Activated CD4-positive, alpha-beta T cell treated with anti-CD3 and anti-CD28 coated beads, Interleukin-2, amount 50 U/mL, for 24 hours (primary cell): ENCODE measurements at regions not wholly inside any gene's neighbourhood (a gene's known extent, or its start where the extent isn't known, plus 50 kb on each side); places are given as distances from the start of the nearest gene placed in this dataset.

Experiments
- DNase-seq, 2 donors: peaks; one replicate each; pipeline ENCODE4 v3.0.0-alpha.2; 2020; ENCODE audit warnings: low read depth in 1 of 2, low spot score in 1 of 2

DNA sequence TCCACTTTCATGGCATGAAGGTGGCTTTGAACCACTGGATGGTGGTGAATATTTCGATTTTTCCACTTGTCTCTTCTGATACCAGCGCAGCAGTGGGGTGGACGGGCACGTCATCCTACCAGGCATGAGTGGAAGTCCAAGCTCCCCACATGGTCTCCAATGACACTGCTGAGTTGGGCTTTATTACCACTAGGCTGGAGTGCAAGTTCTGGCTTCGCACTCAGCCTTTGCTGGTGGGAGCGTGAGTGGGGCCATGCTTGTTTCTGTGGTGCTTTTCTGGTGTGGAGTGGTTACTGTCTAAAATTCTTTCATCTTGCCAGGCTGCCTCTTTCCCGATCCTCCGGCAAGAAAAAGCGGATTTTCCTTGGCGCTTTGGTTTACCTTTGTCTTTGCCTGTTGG lies 70.1 kb upstream of the SDK1 start:
- no peak for DNase-seq

DNA sequence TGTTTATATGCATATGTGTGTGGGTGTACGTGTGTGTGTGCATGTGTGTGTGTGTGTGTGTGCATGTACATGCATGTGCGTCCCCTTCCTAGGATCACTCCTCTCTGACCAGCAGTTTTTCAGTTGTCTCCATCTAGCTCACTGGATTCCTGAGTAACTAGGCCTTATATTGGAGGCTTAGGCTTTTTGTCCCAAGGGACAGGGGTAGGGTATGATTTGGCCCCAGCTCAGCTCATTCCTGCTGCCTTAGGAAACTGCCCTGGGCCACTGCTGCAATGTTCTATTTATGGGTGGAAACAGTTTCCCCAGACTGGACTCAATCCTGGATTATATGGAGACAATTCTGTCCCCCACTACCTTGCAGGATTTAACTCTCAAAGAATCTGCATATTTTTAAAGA lies 68.8 kb upstream of the SDK1 start:
- DNase-seq: no peak

DNA sequence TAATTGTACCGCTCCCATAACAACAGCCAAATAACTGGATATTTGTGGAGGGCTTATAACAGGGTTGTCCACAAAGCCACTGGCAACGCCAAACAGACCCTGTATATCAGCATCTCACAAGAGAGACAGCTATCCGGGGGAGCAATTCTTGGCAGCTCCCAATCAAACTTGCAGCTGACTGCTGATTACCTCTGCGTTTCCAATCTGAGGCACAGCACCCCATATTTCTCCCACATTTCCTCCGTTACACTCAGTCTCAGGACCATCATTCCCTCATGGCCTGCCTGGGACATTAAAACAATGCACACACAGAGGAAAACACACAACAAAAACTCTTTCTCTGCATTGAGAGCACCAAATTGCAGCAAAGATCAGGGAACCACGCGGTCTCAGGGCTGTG lies 67.8 kb upstream of the SDK1 start:
- no peak for DNase-seq

DNA sequence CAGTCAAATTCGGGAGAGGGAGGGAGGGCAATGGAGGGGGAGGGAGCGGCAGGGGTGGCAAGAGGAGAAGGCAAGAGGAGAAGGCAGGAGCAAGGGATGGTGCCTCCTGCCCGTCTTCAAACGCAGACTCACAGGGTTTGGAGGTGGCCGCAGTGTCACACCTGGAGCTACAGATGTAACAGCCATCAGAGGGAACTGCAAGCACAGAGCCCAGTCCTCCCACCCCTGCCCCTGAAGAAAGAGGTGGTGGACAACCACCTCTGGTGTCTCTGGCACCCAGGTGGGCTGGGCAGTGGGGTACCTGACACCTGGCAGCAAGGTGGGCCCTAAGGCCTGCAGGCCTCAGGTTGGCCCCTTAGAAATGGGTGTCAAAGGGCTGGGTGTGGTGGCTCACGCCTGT lies 67.0 kb upstream of the SDK1 start:
- no peak for DNase-seq

DNA sequence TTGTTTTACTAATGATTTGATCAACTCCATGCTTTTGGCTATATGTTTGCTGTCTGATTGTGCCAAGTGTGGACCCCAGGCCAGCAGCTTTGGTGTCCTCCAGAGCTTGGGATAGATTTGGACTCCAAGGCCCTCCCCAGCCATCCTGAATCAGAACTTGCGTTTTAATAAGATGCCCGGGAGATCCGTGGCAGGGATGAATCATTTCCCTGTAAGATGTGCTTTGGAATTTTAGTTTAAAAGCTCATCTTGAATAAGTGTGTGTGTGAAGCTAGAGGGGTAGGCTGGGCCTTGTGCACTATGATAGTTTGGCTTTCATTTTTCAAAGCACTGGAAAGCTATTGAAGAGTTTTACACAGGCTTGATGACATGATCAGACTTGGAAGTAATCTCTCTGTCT lies 66.2 kb upstream of the SDK1 start:
- DNase-seq: no peak

DNA sequence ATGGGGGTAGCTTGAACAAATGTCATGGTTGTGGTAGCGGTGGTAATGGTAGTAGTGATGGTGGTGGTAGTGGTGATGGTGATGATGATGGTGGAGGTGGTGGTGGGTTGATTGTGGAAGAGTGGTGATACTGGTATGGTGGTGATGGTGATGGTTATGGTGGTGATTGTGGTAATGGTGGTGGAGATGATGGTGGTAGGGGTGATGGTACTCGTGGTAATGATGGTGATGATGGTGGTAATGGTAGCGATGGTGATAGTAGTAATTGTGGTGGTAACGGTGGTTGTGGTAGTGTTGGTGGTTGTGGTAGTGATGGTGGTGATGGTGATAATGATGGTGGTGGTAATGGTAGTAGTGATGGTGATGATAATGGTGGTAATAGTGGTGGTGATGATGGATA lies 65.7 kb upstream of the SDK1 start:
- DNase-seq: no peak

DNA sequence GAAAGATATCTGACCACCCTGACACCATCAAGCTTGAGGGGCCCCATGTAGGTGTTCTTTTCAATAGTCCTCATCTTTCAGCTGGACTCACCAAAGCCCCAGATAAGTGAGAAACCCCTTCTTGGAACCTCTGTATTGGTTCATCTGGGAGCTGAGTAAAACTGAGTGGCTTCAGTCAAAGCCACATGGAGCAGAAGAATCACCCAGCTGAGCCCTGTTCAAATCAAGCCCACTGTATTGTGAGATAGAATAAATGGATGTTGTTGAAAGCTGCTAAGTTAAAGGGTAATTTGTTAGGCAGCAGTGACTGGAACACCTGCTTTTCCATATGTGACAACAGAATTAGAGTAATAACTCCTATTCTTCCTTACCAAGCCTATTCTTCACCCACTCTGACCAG lies 64.8 kb upstream of the SDK1 start:
- no peak for DNase-seq

DNA sequence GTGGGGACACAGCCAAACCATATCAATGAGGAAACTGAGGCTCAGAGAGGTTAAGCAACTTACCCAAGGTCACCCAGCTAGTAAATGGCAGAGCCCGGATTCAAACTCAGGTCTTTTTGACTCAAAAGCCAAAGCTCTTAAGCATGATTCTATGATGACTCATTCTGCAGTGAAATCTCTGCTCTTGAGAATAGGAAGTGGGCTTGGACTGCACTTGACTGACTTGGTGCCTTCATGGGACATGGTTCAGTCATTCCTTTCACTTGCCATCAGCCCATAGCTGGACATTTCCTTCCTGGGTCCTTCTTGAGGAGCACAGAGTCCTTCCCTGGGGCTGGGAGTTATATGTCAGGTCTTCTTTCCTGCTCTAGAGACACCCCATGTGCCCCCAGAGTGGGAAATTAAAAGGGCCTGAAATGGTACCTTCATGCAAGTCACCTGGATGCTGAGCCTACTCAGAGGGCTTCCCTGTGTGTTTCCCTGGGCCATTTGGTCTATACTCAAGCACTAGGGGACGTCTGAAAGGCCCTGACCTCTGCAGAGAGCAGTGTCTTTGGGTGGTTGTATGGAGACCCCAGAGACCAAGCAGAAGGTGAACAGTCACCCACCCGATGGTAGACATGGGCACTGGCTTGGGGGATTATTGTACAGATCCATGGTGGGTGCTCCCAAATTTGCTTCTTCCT lies 62.4 kb upstream of the SDK1 start:
- no peak for DNase-seq

DNA sequence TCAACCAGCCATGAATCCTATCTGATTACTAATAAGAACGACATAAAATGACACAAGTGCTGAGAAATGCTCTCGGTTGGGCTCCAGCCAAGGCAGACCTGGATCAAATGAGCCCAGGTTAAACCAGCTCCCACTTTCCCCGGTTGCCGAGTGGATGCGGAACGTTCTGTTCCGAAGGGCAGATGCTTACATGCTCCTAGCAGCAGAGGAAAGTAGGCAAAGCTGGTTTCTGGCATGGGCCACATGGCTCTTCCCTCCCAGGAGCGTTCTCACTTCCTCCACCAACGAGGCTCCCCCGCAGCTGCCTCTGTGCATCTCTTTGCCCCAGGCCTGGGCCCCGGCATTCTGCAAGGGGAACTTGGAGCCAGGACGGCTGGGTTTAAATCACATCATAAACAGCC lies 61.8 kb upstream of the SDK1 start:
- no peak for DNase-seq

DNA sequence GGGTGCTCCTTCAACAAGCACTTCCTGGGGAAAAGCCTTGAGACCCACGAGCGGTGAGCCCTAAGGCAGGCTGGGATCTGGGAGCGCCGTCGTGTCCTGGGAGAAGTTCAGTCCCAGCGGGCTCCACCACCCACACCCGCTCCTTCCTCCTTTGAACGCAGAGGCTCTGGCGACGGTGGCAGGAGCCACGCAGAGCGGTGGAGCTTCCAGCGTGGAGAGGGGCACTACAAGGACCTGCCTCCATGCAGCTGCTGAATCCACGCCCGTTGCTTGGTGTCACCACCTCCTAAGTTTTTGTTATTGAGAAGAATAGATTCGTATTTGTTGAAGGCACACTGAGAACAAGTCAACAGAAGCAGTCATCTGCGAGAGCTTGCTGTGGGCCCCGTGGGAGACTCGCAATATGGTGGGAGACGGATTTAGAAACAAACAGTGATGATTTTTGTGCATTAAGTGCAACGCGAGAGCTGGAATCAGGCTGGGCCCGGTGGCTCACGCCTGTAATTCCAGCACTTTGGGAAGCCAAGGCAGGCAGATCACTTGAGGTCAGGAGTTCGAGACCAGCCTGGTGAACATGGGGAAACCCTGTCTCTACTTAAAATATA lies 60.1 kb upstream of the SDK1 start:
- DNase-seq: no peak

DNA sequence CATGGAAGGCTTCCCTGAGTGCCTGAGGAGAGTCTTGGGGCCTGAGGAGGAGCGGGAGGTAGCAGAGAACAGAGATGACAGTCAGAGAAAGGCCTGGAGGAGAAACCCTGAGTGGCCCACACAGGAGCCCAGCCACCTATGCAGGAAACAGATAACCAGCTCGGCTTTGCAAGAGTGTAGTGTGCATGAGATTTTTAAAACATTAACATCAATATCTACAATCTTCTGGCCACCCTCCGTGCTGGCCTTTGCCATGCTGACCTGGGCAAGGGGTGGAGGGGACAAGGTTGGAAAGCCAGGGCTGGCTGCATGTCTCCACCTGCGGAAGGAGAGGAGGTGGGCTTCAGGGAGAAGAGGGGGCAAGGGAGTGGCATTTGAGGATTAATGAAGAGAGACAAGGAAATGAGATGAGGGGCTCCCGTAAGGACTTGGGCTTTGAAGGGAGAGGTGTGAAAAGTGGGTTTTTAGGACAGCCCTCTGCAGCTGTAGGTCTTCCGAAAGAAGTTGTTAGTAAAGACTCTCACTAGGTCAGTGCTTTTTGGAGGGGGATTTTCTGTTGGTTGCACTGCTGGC lies 59.3 kb upstream of the SDK1 start:
- DNase-seq: no peak

DNA sequence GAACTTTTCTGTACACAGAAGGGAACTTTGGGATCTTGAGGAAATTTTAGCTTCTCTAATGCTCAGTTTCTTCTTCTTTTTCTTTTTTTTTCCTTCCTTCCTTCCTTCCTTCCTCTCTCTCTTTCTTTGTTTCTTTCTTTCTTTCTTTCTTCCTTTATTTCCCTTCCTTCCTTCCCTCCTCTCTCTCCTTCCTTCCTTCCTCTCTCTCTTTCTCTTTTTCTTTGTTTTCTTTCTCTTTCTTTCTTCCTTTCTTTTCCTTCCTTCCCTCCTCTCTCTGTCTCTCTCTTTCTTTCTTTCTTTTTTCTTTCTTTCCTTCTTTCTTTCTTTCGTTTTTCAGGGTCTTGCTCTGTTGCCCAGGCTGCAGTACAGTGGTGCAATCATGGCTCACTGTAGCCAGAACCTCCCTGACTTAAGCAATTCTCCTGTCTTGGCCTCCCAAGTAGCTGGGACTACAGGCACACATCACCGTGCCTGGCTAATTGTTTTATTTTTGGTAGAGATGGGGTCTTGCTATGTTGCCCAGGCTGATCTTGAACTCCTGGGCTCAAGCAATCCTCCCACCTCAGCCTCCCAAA lies 58.6 kb upstream of the SDK1 start:
- no peak for DNase-seq

DNA sequence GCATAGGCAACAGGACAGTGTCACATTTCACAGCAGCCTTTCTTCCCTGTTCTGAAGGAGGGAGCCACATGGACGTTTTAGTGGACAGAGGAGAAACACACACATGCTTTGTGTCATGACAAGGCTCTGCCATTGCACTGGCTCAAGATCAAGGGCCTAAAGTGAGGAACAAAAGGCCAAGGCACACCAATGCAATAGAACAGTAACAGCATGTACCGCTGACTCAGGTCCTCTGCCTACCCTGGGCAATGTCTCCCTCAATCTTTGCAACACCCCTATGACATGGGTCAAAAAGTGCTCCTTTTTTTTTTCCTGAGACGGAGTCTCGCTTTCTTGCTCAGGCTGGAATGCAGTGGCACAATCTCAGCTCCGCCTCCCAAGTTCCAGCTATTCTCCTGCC lies 57.8 kb upstream of the SDK1 start:
- DNase-seq: no peak

DNA sequence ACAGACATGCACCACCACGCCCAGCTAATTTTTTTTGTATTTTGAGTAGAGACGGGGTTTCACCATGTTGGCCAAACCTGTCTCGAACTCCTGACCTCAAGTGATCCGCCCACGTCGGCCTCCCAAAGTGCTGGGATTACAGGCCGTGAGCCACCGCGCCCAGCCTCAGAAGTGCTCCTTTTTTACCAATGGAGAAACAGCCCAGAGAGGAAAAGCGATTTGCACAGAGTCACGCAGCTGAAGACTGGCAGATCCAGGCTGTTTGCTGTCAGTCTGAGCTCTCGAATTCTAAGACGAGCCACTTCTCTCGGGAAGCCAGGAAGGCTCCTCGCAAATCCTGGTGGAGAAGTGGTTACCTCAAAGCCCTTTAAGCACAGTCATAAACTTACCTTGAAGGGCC lies 57.4 kb upstream of the SDK1 start:
- DNase-seq: no peak

DNA sequence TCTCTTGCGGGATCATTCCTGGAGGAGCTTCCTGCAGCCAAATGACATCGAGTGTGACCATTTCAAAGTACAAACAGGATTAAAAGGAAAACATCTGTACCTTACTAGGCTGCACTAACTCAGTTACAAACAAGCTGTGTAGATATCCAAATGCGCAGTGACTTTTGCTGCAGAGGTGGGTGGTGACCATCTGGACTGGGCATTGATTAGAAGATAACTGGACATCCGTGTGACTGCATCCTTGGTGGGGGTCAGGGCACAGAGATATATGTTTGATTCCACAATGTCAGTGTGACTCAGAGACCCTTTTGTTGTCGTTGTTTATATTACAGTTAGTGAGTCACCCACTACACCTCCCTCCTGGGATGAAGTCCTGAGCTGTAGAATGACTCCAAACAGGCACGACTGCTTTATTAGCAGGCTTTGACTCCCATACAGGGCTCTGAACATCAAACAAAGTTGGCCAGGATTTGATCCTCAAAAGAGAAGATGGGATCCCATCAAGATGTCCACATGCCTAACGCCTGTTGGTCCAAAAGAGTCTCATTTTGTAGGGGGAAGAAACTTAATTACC lies 56.7 kb upstream of the SDK1 start:
- no peak for DNase-seq

DNA sequence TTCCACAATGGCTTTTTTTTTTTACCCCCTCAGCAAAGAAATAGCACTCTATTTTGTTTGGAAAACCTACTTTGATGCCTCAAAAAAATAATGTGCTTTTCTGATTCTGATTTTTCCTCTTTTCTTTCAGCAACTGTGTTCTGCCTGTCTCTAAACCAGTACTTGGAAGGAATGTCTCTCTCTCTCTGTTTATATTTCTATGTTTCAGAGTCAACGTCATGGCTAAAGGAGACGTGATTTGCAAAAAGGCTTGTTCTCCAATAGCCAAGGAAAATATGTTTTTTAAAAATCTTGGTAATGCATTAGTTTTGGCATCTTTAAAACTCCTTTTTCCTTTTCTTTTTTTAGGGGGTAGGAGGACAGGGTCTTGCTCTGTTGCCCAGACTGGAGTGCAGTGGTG lies 56.0 kb upstream of the SDK1 start:
- DNase-seq: no peak

DNA sequence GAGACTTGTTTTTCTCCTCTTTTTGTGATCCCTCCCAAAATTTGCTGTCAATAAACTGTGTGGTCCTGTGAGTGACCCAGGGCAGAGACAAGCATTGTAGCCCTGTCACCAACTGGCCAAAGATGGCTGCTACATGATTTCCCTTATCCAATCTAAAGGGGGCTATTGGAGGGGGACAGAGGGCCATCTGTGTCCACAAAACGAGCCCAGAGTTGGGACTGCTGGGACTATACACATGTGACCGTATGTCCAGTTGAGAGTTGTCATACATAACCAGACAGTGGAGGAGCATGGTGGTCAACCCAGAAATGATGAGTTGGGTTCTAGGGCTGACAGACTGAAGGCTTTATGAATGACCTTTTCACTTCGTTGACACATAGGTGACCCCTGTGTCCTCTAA lies 55.3 kb upstream of the SDK1 start:
- no peak for DNase-seq

DNA sequence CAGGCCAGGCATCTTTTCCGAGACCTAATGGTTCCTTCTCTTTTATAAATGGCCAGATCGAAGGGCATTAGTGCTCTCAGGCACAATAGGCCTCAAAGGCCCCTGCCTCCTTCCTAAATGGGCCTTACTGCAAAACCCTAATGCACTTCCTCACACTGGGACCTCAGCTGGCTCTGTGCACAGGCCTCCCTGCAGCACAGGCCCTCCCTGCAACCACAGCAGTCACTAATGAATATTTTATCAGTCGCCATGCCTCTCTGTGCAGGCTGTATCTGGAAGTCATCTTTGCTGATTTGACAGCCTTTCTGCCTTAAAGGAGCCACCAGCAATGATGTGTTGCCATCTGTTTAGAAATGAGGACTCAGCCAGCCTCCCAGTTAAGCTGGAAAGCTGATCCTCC lies 54.9 kb upstream of the SDK1 start:
- DNase-seq: no peak

DNA sequence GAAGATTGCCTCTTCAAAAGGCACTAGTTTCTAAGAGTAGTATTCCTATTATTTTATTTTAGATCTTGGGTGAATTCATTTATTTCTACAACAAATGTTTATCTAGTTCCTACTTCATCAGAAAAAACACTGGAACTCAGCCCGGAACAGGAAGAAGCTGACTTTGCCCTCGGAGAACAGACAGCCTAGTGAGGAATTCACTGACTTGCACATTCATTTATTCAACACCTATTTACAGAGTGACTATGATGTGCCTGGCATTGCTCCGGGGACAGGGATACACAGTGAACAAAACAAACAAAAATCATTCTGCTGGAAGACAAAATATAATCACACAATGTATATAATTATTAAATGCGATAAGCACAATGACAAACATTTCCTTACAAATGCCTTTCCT lies 54.4 kb upstream of the SDK1 start:
- DNase-seq: no peak

DNA sequence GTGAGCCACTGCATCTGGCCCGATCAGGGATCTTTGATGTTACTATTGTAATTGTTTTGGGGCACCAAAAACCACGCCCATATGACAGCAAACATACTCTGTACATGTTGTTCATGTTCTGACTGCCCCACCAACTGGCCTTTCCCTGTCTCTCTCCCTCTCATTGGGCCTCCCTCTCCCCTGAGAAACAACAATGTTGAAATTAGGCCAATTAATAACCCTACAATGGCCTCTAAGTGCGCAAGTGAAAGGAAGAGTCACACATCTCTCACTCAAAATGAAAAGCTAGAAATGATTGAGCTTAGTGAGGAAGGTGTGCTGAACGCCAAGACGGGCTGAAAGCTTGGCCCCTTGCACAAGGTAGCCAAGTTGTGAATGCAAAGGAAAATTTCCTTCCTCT lies 50.3 kb upstream of the SDK1 start:
- DNase-seq: no peak
